IMR-90 (cell line): ENCODE measurements at regions not wholly inside any gene's neighbourhood (a gene's known extent, or its start where the extent isn't known, plus 50 kb on each side); places are given as distances from the start of the nearest gene placed in this dataset.

Experiments used
- ATAC-seq: fragments of 200-7000 bp; cut with Tn5 transposase; 2 replicates; pipeline ENCODE4 v1.9.1; 2020; ENCODE audit warnings: low read depth, mild to moderate bottlenecking, moderate library complexity
- BruUV-seq: library from RNA; stranded (reverse); fragments of 400-500 nt; replicated peaks from 2 replicates; lab custom pipeline; 2021; lab: Mats Ljungman, UMichigan
- CTCF ChIA-PET: fragments of 300-600 bp; formaldehyde crosslinking; extraction: SDS; loops from one replicate; lab custom pipeline; 2021; ENCODE audit warnings: antibody characterized with exemption; lab: Yijun Ruan, JAX
- POLR2A ChIA-PET: fragments of 300-600 bp; sonication (Branson Sonifier 250); formaldehyde crosslinking; loops from one replicate; lab custom pipeline; 2022; ENCODE audit warnings: antibody characterized with exemption; ENCODE audit not compliant: unreplicated experiment; lab: Charles Lee
- DNase-seq: peaks from one replicate; pipeline ENCODE4 v3.0.0; 2013
- H2AFZ ChIP-seq: replicated peaks from 2 replicates; pipeline ENCODE3; 2013; ENCODE audit warnings: low read length, mild to moderate bottlenecking; ENCODE audit not compliant: poor library complexity
- H2AK5ac ChIP-seq: 2 replicates; pipeline ENCODE4 v1.6.1; 2013; ENCODE audit warnings: low read depth, low read length, inconsistent platforms
- H2AK9ac ChIP-seq: replicated peaks from 2 replicates; pipeline ENCODE3; 2013; ENCODE audit warnings: mild to moderate bottlenecking, low read depth, low read length, moderate library complexity; ENCODE audit not compliant: poor library complexity
- H2BK120ac ChIP-seq: 2 replicates; pipeline ENCODE4 v1.6.1; 2013; ENCODE audit warnings: low read depth, low read length, inconsistent platforms
- H2BK15ac ChIP-seq: 3 replicates; pipeline ENCODE4 v1.6.1; 2013; ENCODE audit warnings: low read depth, low read length, inconsistent platforms
- H2BK20ac ChIP-seq: 2 replicates; pipeline ENCODE4 v1.6.1; 2013; ENCODE audit warnings: low read depth, mild to moderate bottlenecking, inconsistent platforms, low read length, moderate library complexity
- H2BK5ac ChIP-seq: 2 replicates; pipeline ENCODE4 v1.6.1; 2013; ENCODE audit warnings: mild to moderate bottlenecking, low read depth, low read length, inconsistent platforms; ENCODE audit not compliant: poor library complexity, severe bottlenecking
- H3K14ac ChIP-seq: replicated peaks from 2 replicates; pipeline ENCODE4 v1.6.1; 2013; ENCODE audit warnings: low read depth, low read length, inconsistent platforms
- H3K18ac ChIP-seq: 2 replicates; pipeline ENCODE4 v1.6.1; 2013; ENCODE audit warnings: low read depth, low read length, control low read depth
- H3K23ac ChIP-seq: 2 replicates; pipeline ENCODE4 v1.6.1; 2013; ENCODE audit warnings: low read depth, low read length, inconsistent platforms
- H3K27ac ChIP-seq: 2 replicates; pipeline ENCODE4 v1.5.1; 2013; ENCODE audit warnings: mild to moderate bottlenecking, control low read depth, low read length; ENCODE audit not compliant: insufficient read depth
- H3K27me3 ChIP-seq: 2 replicates; pipeline ENCODE4 v1.6.1; 2013; ENCODE audit warnings: low read length; ENCODE audit not compliant: control insufficient read depth, insufficient read depth
- H3K36me3 ChIP-seq: 2 replicates; pipeline ENCODE4 v1.6.1; 2013; ENCODE audit warnings: low read length, mixed read lengths; ENCODE audit not compliant: control insufficient read depth, insufficient read depth
- H3K4ac ChIP-seq: 2 replicates; pipeline ENCODE4 v1.6.1; 2013; ENCODE audit warnings: low read depth, low read length, inconsistent platforms
- H3K4me1 ChIP-seq: 2 replicates; pipeline ENCODE4 v1.6.1; 2013; ENCODE audit warnings: low read length, mixed read lengths; ENCODE audit not compliant: control insufficient read depth, insufficient read depth
- H3K4me2 ChIP-seq: 2 replicates; pipeline ENCODE4 v1.6.1; 2013; ENCODE audit warnings: low read depth, mild to moderate bottlenecking, control low read depth, low read length, moderate library complexity
- H3K4me3 ChIP-seq: 2 replicates; pipeline ENCODE4 v1.5.1; 2013; ENCODE audit warnings: low read depth, mild to moderate bottlenecking, control low read depth, low read length, moderate library complexity; ENCODE audit not compliant: insufficient read depth
- H3K56ac ChIP-seq: 2 replicates; pipeline ENCODE4 v1.6.1; 2013; ENCODE audit warnings: low read length, inconsistent platforms; ENCODE audit not compliant: insufficient read depth; ENCODE audit errors: extremely low read depth
- H3K79me1 ChIP-seq, 2 experiments: 2 replicates each; pipeline ENCODE4 v1.6.1; 2013; ENCODE audit warnings: low read length in 2 of 2, inconsistent platforms in 1 of 2, low read depth in 1 of 2
- H3K9ac ChIP-seq: 2 replicates; pipeline ENCODE4 v1.6.1; 2013; ENCODE audit warnings: low read depth, low read length, control low read depth
- H3K9me1 ChIP-seq: 2 replicates; pipeline ENCODE4 v1.6.1; 2013; ENCODE audit warnings: low read length, inconsistent platforms; ENCODE audit not compliant: insufficient read depth
- H3K9me3 ChIP-seq: 2 replicates; pipeline ENCODE4 v1.6.1; 2013; ENCODE audit warnings: low read length; ENCODE audit not compliant: control insufficient read depth, insufficient read depth
- H4K20me1 ChIP-seq: 2 replicates; pipeline ENCODE4 v1.6.1; 2013; ENCODE audit warnings: low read length, inconsistent platforms; ENCODE audit not compliant: insufficient read depth
- H4K5ac ChIP-seq: 2 replicates; pipeline ENCODE4 v1.6.1; 2013; ENCODE audit warnings: mild to moderate bottlenecking, low read depth, low read length, control low read depth
- H4K8ac ChIP-seq, 2 experiments: 2 replicates each; pipeline ENCODE4 v1.6.1; 2013; ENCODE audit warnings: low read depth in 2 of 2, low read length in 2 of 2, control low read depth in 1 of 2, inconsistent platforms in 1 of 2
- H4K91ac ChIP-seq: 2 replicates; pipeline ENCODE4 v1.6.1; 2013; ENCODE audit warnings: low read depth, low read length, inconsistent platforms; ENCODE audit not compliant: insufficient read depth
- BHLHE40 ChIP-seq: fragments of 150-350 bp; IDR thresholded peaks from 2 replicates; pipeline ENCODE4 v1.6.1; 2016; ENCODE audit warnings: mild to moderate bottlenecking, low read depth, low read length
- POLR2A ChIP-seq: IDR thresholded peaks from 2 replicates; pipeline ENCODE4 v1.6.1; 2012; ENCODE audit warnings: mild to moderate bottlenecking, low read depth, low read length
- RCOR1 ChIP-seq: IDR thresholded peaks from 2 replicates; pipeline ENCODE4 v1.6.1; 2012; ENCODE audit warnings: mild to moderate bottlenecking, low read length, improper control_type of control experiment; ENCODE audit not compliant: insufficient replicate concordance
- SMC3 ChIP-seq: fragments of 150-350 bp; IDR thresholded peaks from 2 replicates; pipeline ENCODE4 v1.6.1; 2016; ENCODE audit warnings: low read depth, mild to moderate bottlenecking, antibody characterized with exemption, low read length, moderate library complexity
- USF2 ChIP-seq: fragments of 150-350 bp; IDR thresholded peaks from 2 replicates; pipeline ENCODE4 v1.6.1; 2017; ENCODE audit warnings: mild to moderate bottlenecking, antibody characterized with exemption, low read length, low read depth
- WGBS, 2 experiments: methylation state at CpG; one replicate each; pipeline versions ENCODE4 v1.1.5 to v1.1.7; 2013; ENCODE audit warnings: missing lambda C conversion rate in 2 of 2; ENCODE audit not compliant: insufficient read length in 1 of 2; ENCODE audit errors: extremely low coverage in 2 of 2; 5-methylcytosine and 5-hydroxymethylcytosine counted together
- dilution Hi-C: fragments of 300-500 bp; cut with HindIII; formaldehyde crosslinking; loops from one replicate; pipeline ENCODE4 v1.14.3; 2018; ENCODE audit warnings: low sequenced_read_pairs; ENCODE audit not compliant: unreplicated experiment
- in situ Hi-C: fragments of 300-500 bp; cut with MboI; formaldehyde crosslinking; loops from 3 replicates; pipeline ENCODE4 v1.14.3; 2019; ENCODE audit warnings: low sequenced_read_pairs, inconsistent platforms, mixed read lengths
- intact Hi-C: fragments of 100-400 bp; cut with micrococcal nuclease; formaldehyde crosslinking; loops from 2 replicates; pipeline ENCODE4 v1.10.0; 2022

- Histone ChIP-seq H3K79me1 (no peaks in the 10 kb centered on the region), H3K27me3 (no peaks in the 10 kb centered on the region), H3K9ac (no peak overlapping the region), H3K4me1 (peaks cover 4% of the 10 kb centered on the region; the same call in 1 of the 2 replicates), H3K18ac (no peak overlapping the region), H3K4me3 (no peak overlapping the region), H2BK20ac (no peak overlapping the region), H3K4ac (no peak overlapping the region), H3K27ac (no peak overlapping the region), H2AFZ (no peak overlapping the region), H4K5ac (no peak overlapping the region), H2BK5ac (no peak overlapping the region), H3K9me3 (no peaks in the 10 kb centered on the region), H2AK9ac (no peak overlapping the region), H3K4me2 (no peak overlapping the region), H2BK15ac (no peak overlapping the region; the same call in 2 of the 3 replicates), H3K36me3 (no peaks in the 10 kb centered on the region), H4K8ac (no peak overlapping the region), H3K9me1 (no peaks in the 10 kb centered on the region), H3K14ac (no peak overlapping the region), H2BK120ac (no peak overlapping the region), H4K20me1 (no peaks in the 10 kb centered on the region), H2AK5ac (no peak overlapping the region), H4K91ac (no peak overlapping the region), H3K23ac (no peak overlapping the region), H3K56ac (no peak overlapping the region)
- ChIA-PET POLR2A (no interaction called here), CTCF (interaction anchor here (0.8 kb wide), 1 partner anchor 11 kb away, joined by 3 read pairs; no protein-coding TSS in a partner anchor)
- WGBS, 2 experiments: no CpG with 5 or more reads among the region's 5 CpGs
- in situ Hi-C loops (no loop called here), intact Hi-C loops (no loop called here), dilution Hi-C loops (no loop called here)
- DNase-seq (no peak), ATAC-seq (no peak)
- TF ChIP-seq POLR2A (no peak), SMC3 (no peak), RCOR1 (no peak), USF2 (no peak), BHLHE40 (no peak)
- no TSS peak for BruUV-seq
These were observed 177.8 kb upstream of the PARD3B start for GRCh38 chr2:204367466-204367865.
